Lower lobe of right lung (tissue), 2 donors: ENCODE measurements at regions not wholly inside any gene's neighbourhood (a gene's known extent, or its start where the extent isn't known, plus 50 kb on each side); places are given as distances from the start of the nearest gene placed in this dataset.

Source experiments
- ATAC-seq, 2 donors: fragments of 200-7000 bp; cut with Tn5 transposase; one replicate each; pipeline ENCODE4 v1.9.1; 2020 to 2022; ENCODE audit warnings: mild to moderate bottlenecking in 2 of 2, moderate library complexity in 2 of 2
- DNase-seq: peaks from one replicate; pipeline ENCODE4 v3.0.0-alpha.2; 2020
- H3K27ac ChIP-seq: fragments of 200-600 bp; one replicate; pipeline ENCODE4 v1.8.0; 2022
- H3K27me3 ChIP-seq: fragments of 200-600 bp; one replicate; pipeline ENCODE4 v1.8.0; 2022; ENCODE audit warnings: low read depth
- H3K36me3 ChIP-seq: fragments of 200-600 bp; one replicate; pipeline ENCODE4 v1.8.0; 2022; ENCODE audit warnings: mild to moderate bottlenecking
- H3K4me1 ChIP-seq: fragments of 200-600 bp; one replicate; pipeline ENCODE4 v1.8.0; 2022
- H3K4me3 ChIP-seq: fragments of 200-600 bp; one replicate; pipeline ENCODE4 v1.8.0; 2022; ENCODE audit warnings: mild to moderate bottlenecking
- H3K9me3 ChIP-seq: fragments of 200-600 bp; one replicate; pipeline ENCODE4 v1.8.0; 2022
- CTCF ChIP-seq: fragments of 200-600 bp; IDR thresholded peaks from one replicate; pipeline ENCODE4 v1.8.0; 2022; ENCODE audit warnings: antibody characterized with exemption, mild to moderate bottlenecking
- intact Hi-C: fragments of 100-400 bp; cut with DNase I; formaldehyde crosslinking; loops from one replicate; pipeline ENCODE4 v1.11.0; 2022
- donor health status: DM: no; HTN: yes; CAD: no; lungs with severe emphysema.

DNA sequence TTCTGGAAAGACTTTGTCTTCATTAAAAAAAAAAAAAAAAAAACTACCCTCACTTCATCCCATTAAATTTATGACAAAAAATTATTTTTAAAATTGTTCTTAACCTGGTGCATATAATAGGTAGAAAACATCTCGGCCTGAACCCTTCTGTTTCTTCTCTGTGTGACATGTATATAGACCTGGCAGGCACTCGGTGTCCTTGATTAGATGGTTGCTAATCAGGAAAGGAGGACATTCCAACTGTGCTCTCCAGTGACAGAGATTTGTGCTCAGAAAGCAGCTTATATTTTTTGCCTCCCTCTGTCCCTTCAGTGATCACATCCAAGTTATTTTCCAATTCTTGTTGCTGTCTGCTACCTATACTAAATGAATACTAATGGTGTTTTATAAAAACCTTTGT lies 355.6 kb downstream of the CBLL2 start:
- no peak for ATAC-seq
- Histone ChIP-seq H3K4me1 (no peaks in the 10 kb centered on the region), H3K27ac (no peak overlapping the region), H3K9me3 (no peaks in the 10 kb centered on the region), H3K36me3 (no peaks in the 10 kb centered on the region), H3K4me3 (no peak overlapping the region), H3K27me3 (no peaks in the 10 kb centered on the region)
- DNase-seq = no peak
- intact Hi-C loops = no loop called here
- no peak for TF ChIP-seq CTCF

DNA sequence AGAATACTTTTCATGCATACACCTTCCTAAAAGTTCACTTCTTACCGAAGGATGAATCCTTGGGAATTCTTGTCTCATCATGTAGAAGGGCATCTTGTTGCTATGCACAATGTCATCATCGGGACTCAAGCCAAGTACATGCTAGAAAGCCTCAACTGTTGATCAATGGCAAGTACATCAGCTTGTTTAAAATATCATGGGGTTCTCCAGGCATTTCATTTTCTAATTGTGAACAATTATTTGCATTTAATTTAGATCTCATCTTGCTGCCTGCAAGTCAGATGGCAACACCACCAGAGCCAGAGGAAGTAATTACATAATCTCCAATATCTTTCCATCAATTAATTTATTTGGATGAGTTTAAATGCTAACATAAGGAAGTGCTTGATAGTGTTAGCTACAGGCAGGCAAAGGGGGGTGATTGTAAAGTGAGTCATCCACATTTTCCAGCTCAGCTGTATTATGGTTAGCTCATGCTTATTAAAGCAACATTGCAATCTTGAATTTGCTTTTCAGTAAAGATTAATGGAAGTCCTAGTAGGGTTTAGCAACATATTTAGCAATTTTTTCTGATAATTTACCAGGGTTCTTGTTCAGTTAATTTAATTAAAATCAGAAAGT lies 356.5 kb downstream of the CBLL2 start:
- TF ChIP-seq CTCF = no peak
- H3K4me1 ChIP-seq = no peaks in the 10 kb centered on the region
- no peak overlapping the region for H3K27ac ChIP-seq
- H3K9me3 ChIP-seq = no peaks in the 10 kb centered on the region
- no peaks in the 10 kb centered on the region for H3K36me3 ChIP-seq
- no peaks in the 10 kb centered on the region for H3K27me3 ChIP-seq
- no peak for ATAC-seq
- H3K4me3 ChIP-seq = no peak overlapping the region
- intact Hi-C loops = no loop called here
- DNase-seq = no peak

- intact Hi-C loops = no loop called here
- Histone ChIP-seq H3K4me3 (no peak overlapping the region), H3K4me1 (no peaks in the 10 kb centered on the region), H3K9me3 (no peaks in the 10 kb centered on the region), H3K27me3 (no peaks in the 10 kb centered on the region), H3K27ac (no peak overlapping the region), H3K36me3 (no peaks in the 10 kb centered on the region)
- no peak for ATAC-seq
- no peak for TF ChIP-seq CTCF
- no peak for DNase-seq
These were observed 361.4 kb downstream of the CBLL2 start for GRCh38 chrX:22634083-22634482.

DNA sequence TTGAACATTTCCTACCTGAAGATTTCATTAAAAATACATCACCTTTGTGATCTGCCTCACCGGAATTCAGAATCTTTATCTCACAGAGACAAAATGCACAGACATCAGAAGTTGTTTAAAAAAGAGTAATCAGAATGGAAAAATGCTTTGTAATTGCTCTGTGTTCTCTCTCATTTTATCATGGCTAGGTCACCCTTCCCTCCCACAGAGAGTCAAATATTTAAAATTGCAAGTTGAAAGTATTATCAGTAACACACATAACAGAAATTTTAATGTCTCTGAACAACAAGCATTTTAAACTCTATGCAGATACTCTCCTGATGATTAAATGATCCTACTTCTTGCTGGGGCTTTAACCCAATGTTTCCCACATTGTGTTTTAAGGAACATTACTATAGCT lies 362.0 kb downstream of the CBLL2 start:
- no peak for ATAC-seq
- Histone ChIP-seq H3K36me3 (no peaks in the 10 kb centered on the region), H3K9me3 (no peaks in the 10 kb centered on the region), H3K27ac (no peak overlapping the region), H3K4me1 (no peaks in the 10 kb centered on the region), H3K27me3 (no peaks in the 10 kb centered on the region), H3K4me3 (no peak overlapping the region)
- no peak for DNase-seq
- TF ChIP-seq CTCF = no peak
- intact Hi-C loops = no loop called here

- H3K4me3 ChIP-seq = no peak overlapping the region
- intact Hi-C loops = no loop called here
- DNase-seq = no peak
- TF ChIP-seq CTCF = no peak
- no peaks in the 10 kb centered on the region for H3K36me3 ChIP-seq
- no peaks in the 10 kb centered on the region for H3K4me1 ChIP-seq
- no peaks in the 10 kb centered on the region for H3K9me3 ChIP-seq
- no peak overlapping the region for H3K27ac ChIP-seq
- H3K27me3 ChIP-seq = no peaks in the 10 kb centered on the region
- no peak for ATAC-seq
These were observed 351.5 kb upstream of the DDX53 start for GRCh38 chrX:22648281-22648680.

- DNase-seq (no peak), ATAC-seq (no peak)
- Histone ChIP-seq H3K36me3 (no peaks in the 10 kb centered on the region), H3K4me1 (no peaks in the 10 kb centered on the region), H3K4me3 (no peak overlapping the region), H3K27ac (no peak overlapping the region), H3K9me3 (no peaks in the 10 kb centered on the region), H3K27me3 (no peaks in the 10 kb centered on the region)
- TF ChIP-seq CTCF = no peak
- intact Hi-C loops = no loop called here
These were observed 349.1 kb upstream of the DDX53 start for GRCh38 chrX:22650691-22651090.
